ENCODE measurements at regions not wholly inside any gene's neighbourhood (a gene's known extent, or its start where the extent isn't known, plus 50 kb on each side); places are given as distances from the start of the nearest gene placed in this dataset.

GRCh38 chr4:36511785-36512184, 230.4 kb downstream of the DTHD1 start:
- WGBS, 2 donors, result 93 to 95% methylated on average over 1 of the region's 1 CpG
- DNase-seq (no peak), ATAC-seq (ENCODE audit: low FRiP score in 2 of 2) (no peak)
- Histone ChIP-seq H3K27me3 (no peaks in the 10 kb centered on the region), H3K27ac (no peak overlapping the region), H3K4me1 (no peaks in the 10 kb centered on the region), H3K4me3 (no peak overlapping the region), H3K9me3 (no peaks in the 10 kb centered on the region), H3K36me3 (no peaks in the 10 kb centered on the region)
- TF ChIP-seq EP300 (IDR thresholded peaks at IDR 0.05), result no peak
- TF ChIP-seq, protein P1, sequence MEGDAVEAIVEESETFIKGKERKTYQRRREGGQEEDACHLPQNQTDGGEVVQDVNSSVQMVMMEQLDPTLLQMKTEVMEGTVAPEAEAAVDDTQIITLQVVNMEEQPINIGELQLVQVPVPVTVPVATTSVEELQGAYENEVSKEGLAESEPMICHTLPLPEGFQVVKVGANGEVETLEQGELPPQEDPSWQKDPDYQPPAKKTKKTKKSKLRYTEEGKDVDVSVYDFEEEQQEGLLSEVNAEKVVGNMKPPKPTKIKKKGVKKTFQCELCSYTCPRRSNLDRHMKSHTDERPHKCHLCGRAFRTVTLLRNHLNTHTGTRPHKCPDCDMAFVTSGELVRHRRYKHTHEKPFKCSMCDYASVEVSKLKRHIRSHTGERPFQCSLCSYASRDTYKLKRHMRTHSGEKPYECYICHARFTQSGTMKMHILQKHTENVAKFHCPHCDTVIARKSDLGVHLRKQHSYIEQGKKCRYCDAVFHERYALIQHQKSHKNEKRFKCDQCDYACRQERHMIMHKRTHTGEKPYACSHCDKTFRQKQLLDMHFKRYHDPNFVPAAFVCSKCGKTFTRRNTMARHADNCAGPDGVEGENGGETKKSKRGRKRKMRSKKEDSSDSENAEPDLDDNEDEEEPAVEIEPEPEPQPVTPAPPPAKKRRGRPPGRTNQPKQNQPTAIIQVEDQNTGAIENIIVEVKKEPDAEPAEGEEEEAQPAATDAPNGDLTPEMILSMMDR (IDR thresholded peaks at IDR 0.05), result no peak
- no peak for TF ChIP-seq POLR2AphosphoS5 (IDR thresholded peaks at IDR 0.05)
- TF ChIP-seq POLR2A (IDR thresholded peaks at IDR 0.05), result no peak

GRCh38 chr4:36516522-36517095, 235.2 kb downstream of the DTHD1 start:
- Histone ChIP-seq H3K27ac (no peak overlapping the region), H3K27me3 (no peaks in the 10 kb centered on the region), H3K36me3 (no peaks in the 10 kb centered on the region), H3K9me3 (peaks cover 0 to 7% (median 0%) of the 10 kb centered on the region in 4 donors), H3K4me3 (no peak overlapping the region), H3K4me1 (no peaks in the 10 kb centered on the region)
- ATAC-seq (ENCODE audit: low FRiP score in 2 of 2) (no peak), DNase-seq (no peak)
- 47 to 58% methylated on average over 4 of the region's 4 CpGs for WGBS, 2 donors
- TF ChIP-seq POLR2AphosphoS5 (IDR thresholded peaks at IDR 0.05) (no peak), EP300 (IDR thresholded peaks at IDR 0.05) (peak in 1 of 4 donors; percentile 26), POLR2A (IDR thresholded peaks at IDR 0.05) (no peak)

DNA sequence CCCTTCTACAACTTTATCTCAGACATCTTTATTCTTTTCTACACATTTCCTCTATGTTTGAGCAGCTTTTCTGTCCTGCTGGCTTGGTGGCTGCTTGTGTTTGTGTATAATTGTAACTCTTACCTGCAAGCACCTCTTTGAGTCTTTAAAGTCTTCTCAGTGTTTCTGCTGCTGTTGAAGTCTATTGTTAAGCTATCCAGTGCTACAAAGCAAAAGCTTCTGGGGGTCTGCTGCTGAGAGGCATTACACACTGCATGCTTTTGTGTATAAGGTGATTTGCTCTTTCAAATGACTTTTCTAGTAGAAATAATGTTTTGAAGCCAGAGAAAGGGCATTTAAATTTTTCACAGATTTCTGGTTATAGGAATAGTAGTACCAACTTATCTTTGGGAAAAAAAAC, 241.8 kb downstream of the DTHD1 start:
- H3K36me3 ChIP-seq, result no peaks in the 10 kb centered on the region
- DNase-seq (no peak), ATAC-seq (ENCODE audit: low FRiP score in 2 of 2) (no peak)
- H3K9me3 ChIP-seq, result peaks cover 0 to 18% (median 6%) of the 10 kb centered on the region in 4 donors
- H3K27me3 ChIP-seq, result no peaks in the 10 kb centered on the region
- TF ChIP-seq, protein P1 (IDR thresholded peaks at IDR 0.05), result no peak
- TF ChIP-seq EP300 (IDR thresholded peaks at IDR 0.05) (no peak), POLR2A (IDR thresholded peaks at IDR 0.05) (no peak), POLR2AphosphoS5 (IDR thresholded peaks at IDR 0.05) (no peak)
- H3K4me1 ChIP-seq, result no peaks in the 10 kb centered on the region
- no peak overlapping the region for H3K4me3 ChIP-seq
- no peak overlapping the region for H3K27ac ChIP-seq

DNA sequence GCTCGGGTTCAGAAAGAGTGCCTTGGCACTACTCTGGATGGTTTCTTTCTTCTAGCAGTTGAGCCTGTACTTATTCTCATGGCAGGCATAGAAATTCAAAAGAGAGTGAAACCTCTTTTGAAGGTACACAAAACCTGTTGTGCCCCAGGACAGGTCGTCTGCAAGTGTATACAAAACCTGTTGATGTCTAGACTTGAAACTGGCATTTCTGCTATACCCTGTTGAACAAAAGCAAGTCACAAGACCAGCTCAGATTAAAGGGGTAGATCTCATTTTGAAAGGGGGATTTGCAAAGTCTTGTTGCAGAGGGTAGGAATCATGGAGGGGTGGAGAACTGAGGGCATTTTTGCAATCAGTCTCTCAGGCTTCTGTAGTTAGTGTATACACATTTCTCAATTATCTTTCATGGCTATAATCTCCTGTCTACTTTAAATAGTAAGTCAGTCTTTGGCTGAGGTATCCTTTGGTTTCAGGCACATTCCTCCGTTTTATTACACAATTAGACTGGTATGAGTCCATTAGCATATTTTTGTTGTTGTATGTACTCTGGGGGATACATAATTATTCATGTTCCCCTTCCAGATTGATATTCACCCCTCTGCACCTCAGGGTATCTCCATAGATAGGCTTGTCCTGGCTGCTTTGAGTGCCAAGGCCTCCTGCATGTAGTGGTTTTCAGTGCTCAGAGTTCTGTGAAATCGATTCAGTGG, 251.4 kb downstream of the DTHD1 start:
- H3K27me3 ChIP-seq, result no peaks in the 10 kb centered on the region
- DNase-seq (no peak), ATAC-seq (ENCODE audit: low FRiP score in 2 of 2) (no peak)
- no peaks in the 10 kb centered on the region for H3K36me3 ChIP-seq
- 55 to 65% methylated on average over 4 of the region's 4 CpGs for WGBS, 2 donors
- no peak overlapping the region for H3K27ac ChIP-seq
- H3K9me3 ChIP-seq, result peaks cover 5 to 16% (median 7%) of the 10 kb centered on the region in 4 donors
- no peak for TF ChIP-seq POLR2A (IDR thresholded peaks at IDR 0.05)
- TF ChIP-seq, protein P1 (IDR thresholded peaks at IDR 0.05), result no peak
- no peak for TF ChIP-seq EP300 (IDR thresholded peaks at IDR 0.05)
- TF ChIP-seq POLR2AphosphoS5 (IDR thresholded peaks at IDR 0.05), result no peak
- H3K4me3 ChIP-seq, result no peak overlapping the region
- H3K4me1 ChIP-seq, result no peaks in the 10 kb centered on the region

DNA sequence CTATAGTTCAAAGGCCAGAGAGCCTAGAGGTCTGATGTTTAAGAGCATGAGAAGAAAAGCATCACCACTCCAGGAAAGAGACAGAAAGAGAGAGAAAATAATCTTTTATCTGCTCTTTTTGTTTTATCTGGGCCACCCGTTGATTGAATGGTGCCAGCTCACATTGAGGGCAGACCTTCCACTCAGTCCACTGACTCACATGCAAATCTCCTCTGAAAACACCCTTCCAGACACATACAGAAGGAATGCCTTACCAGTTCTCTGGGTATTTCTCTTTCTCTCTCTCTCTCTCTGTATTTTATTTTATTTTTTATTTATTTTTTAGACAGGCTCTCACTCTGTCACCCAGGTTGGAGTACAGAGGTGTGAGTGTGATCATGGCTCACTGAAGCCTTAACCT, 252.5 kb downstream of the DTHD1 start:
- 71 to 89% methylated on average over 1 of the region's 1 CpG for WGBS, 2 donors
- TF ChIP-seq EP300 (IDR thresholded peaks at IDR 0.05) (no peak), POLR2AphosphoS5 (IDR thresholded peaks at IDR 0.05) (no peak), POLR2A (IDR thresholded peaks at IDR 0.05) (no peak)
- TF ChIP-seq, protein P1 (IDR thresholded peaks at IDR 0.05), result no peak
- no peak for ATAC-seq (ENCODE audit: low FRiP score in 2 of 2)

More for the DNA sequence above, 252.5 kb downstream of the DTHD1 start:
- H3K4me3 ChIP-seq, result no peak overlapping the region
- H3K27me3 ChIP-seq, result no peaks in the 10 kb centered on the region
- DNase-seq, result no peak
- H3K4me1 ChIP-seq, result no peaks in the 10 kb centered on the region
- no peak overlapping the region for H3K27ac ChIP-seq
- no peaks in the 10 kb centered on the region for H3K36me3 ChIP-seq
- H3K9me3 ChIP-seq, result peaks cover 0 to 5% (median 2%) of the 10 kb centered on the region in 4 donors
